Fibroblast of lung (primary cell): ENCODE measurements at regions not wholly inside any gene's neighbourhood (a gene's known extent, or its start where the extent isn't known, plus 50 kb on each side); places are given as distances from the start of the nearest gene placed in this dataset.

ENCODE experiments used
- DNase-seq, 2 donors: peaks; one replicate each; pipeline versions ENCODE4 v3.0.0 to v3.0.0-alpha.2; 2010; ENCODE audit warnings: low read depth in 2 of 2
- H2AFZ ChIP-seq: 2 replicates; pipeline ENCODE4 v1.5.1; 2012; ENCODE audit warnings: low read length, control low read depth, inconsistent platforms
- H3K27ac ChIP-seq: 2 replicates; pipeline ENCODE4 v1.5.1; 2011; ENCODE audit warnings: low read length, control low read depth; ENCODE audit not compliant: insufficient read depth
- H3K27me3 ChIP-seq: 2 replicates; pipeline ENCODE4 v1.5.1; 2011; ENCODE audit warnings: mild to moderate bottlenecking, low read length; ENCODE audit not compliant: control insufficient read depth, insufficient read depth
- H3K36me3 ChIP-seq: 2 replicates; pipeline ENCODE4 v1.5.1; 2011; ENCODE audit warnings: low read length; ENCODE audit not compliant: control insufficient read depth, insufficient read depth
- H3K4me1 ChIP-seq: 2 replicates; pipeline ENCODE4 v1.5.1; 2011; ENCODE audit warnings: low read length; ENCODE audit not compliant: control insufficient read depth, insufficient read depth; ENCODE audit errors: extremely low read depth
- H3K4me2 ChIP-seq: 2 replicates; pipeline ENCODE4 v1.5.1; 2011; ENCODE audit warnings: low read length, control low read depth; ENCODE audit not compliant: insufficient read depth; ENCODE audit errors: extremely low read depth
- H3K4me3 ChIP-seq, 4 experiments: fragments of 200-600 bp in 1 of 4; sonication (generic) in 1 of 4; replicated peaks in 1 of 4; 2 replicates each; pipeline ENCODE4 v1.5.1; 2011 to 2016; ENCODE audit warnings: low read length in 4 of 4, low read depth in 3 of 4, mild to moderate bottlenecking in 3 of 4, control low read depth in 2 of 4, inconsistent platforms in 1 of 4, mixed read lengths in 1 of 4; ENCODE audit not compliant: insufficient read depth in 1 of 4; ENCODE audit errors: control extremely low read depth in 1 of 4
- H3K79me2 ChIP-seq: 2 replicates; pipeline ENCODE4 v1.5.1; 2012; ENCODE audit warnings: mild to moderate bottlenecking, low read length, inconsistent platforms; ENCODE audit not compliant: control insufficient read depth, insufficient read depth
- H3K9ac ChIP-seq: 2 replicates; pipeline ENCODE4 v1.5.1; 2011; ENCODE audit warnings: mild to moderate bottlenecking, low read length, control low read depth; ENCODE audit not compliant: insufficient read depth
- H3K9me3 ChIP-seq: 2 replicates; pipeline ENCODE4 v1.5.1; 2012; ENCODE audit warnings: low read depth, low read length; ENCODE audit not compliant: control insufficient read depth, insufficient read depth
- H4K20me1 ChIP-seq: 2 replicates; pipeline ENCODE4 v1.5.1; 2011; ENCODE audit warnings: low read length; ENCODE audit not compliant: control insufficient read depth, insufficient read depth; ENCODE audit errors: extremely low read depth
- CTCF ChIP-seq, 2 donors: IDR thresholded peaks in 1 of 2; conservative IDR thresholded peaks in 1 of 2; 1 replicate in 1 of 2; 2 replicates in 1 of 2; pipeline ENCODE4 v1.5.1; 2011 to 2012; ENCODE audit warnings: low read length in 2 of 2, control low read depth in 1 of 2, inconsistent platforms in 1 of 2, low read depth in 1 of 2, mild to moderate bottlenecking in 1 of 2
- EZH2 ChIP-seq: IDR thresholded peaks from 2 replicates; pipeline ENCODE4 v1.5.1; 2012; ENCODE audit warnings: low read length, control low read depth, mild to moderate bottlenecking; ENCODE audit errors: missing control alignments

- no peaks in the 10 kb centered on the region for H3K27me3 ChIP-seq
- H3K4me3 ChIP-seq = no peak overlapping the region
- no peak overlapping the region for H2AFZ ChIP-seq
- H3K9me3 ChIP-seq = no peaks in the 10 kb centered on the region
- no peaks in the 10 kb centered on the region for H3K4me1 ChIP-seq
- no peak overlapping the region for H3K27ac ChIP-seq
- no peak for TF ChIP-seq CTCF (conservative IDR thresholded peaks at IDR 0.05 in 1 of 2, IDR thresholded peaks at IDR 0.05 in 1 of 2; ENCODE audit: low read depth in 1 of 2, low read length in 2 of 2)
- TF ChIP-seq EZH2 = no peak
- H3K79me2 ChIP-seq = no peaks in the 10 kb centered on the region
- H3K9ac ChIP-seq = no peak overlapping the region
- no peaks in the 10 kb centered on the region for H4K20me1 ChIP-seq
- no peaks in the 10 kb centered on the region for H3K36me3 ChIP-seq
- no peak for DNase-seq
- no peak overlapping the region for H3K4me2 ChIP-seq
These were observed 617.0 kb downstream of the PYDC2 start for GRCh38 chr3:192077795-192078497.

- no peak overlapping the region for H3K4me2 ChIP-seq
- DNase-seq = no peak
- H3K27ac ChIP-seq = no peak overlapping the region
- H2AFZ ChIP-seq = no peak overlapping the region
- no peak overlapping the region for H3K4me3 ChIP-seq
- no peaks in the 10 kb centered on the region for H3K79me2 ChIP-seq
- H4K20me1 ChIP-seq = no peaks in the 10 kb centered on the region
- no peaks in the 10 kb centered on the region for H3K9me3 ChIP-seq
- H3K4me1 ChIP-seq = no peaks in the 10 kb centered on the region
- H3K27me3 ChIP-seq = no peaks in the 10 kb centered on the region
- H3K36me3 ChIP-seq = no peaks in the 10 kb centered on the region
- TF ChIP-seq EZH2 = no peak
- TF ChIP-seq CTCF (conservative IDR thresholded peaks at IDR 0.05 in 1 of 2, IDR thresholded peaks at IDR 0.05 in 1 of 2; ENCODE audit: low read depth in 1 of 2, low read length in 2 of 2) = no peak
- no peak overlapping the region for H3K9ac ChIP-seq
These were observed 618.1 kb downstream of the PYDC2 start for GRCh38 chr3:192079098-192079497.

- Histone ChIP-seq H3K36me3 (no peaks in the 10 kb centered on the region), H3K27ac (no peak overlapping the region), H3K4me3 (no peak overlapping the region), H2AFZ (no peak overlapping the region), H3K27me3 (no peaks in the 10 kb centered on the region), H3K9me3 (no peaks in the 10 kb centered on the region), H4K20me1 (no peaks in the 10 kb centered on the region), H3K4me1 (no peaks in the 10 kb centered on the region), H3K79me2 (no peaks in the 10 kb centered on the region), H3K4me2 (no peak overlapping the region), H3K9ac (no peak overlapping the region)
- no peak for TF ChIP-seq EZH2
- TF ChIP-seq CTCF (conservative IDR thresholded peaks at IDR 0.05 in 1 of 2, IDR thresholded peaks at IDR 0.05 in 1 of 2; ENCODE audit: low read depth in 1 of 2, low read length in 2 of 2) = no peak
- no peak for DNase-seq
These were observed 619.4 kb downstream of the PYDC2 start for GRCh38 chr3:192080336-192080735.
